HEK293T (cell line): ENCODE measurements at regions not wholly inside any gene's neighbourhood (a gene's known extent, or its start where the extent isn't known, plus 50 kb on each side); places are given as distances from the start of the nearest gene placed in this dataset.
"Not testable (repeated sequence)": the region's sequence is repeated elsewhere in the genome, so short reads cannot be mapped to it uniquely, and the experiment has no call there.

ENCODE experiments used
- CTCF ChIA-PET: fragments of 350-600 bp; formaldehyde crosslinking; extraction: SDS; loops from one replicate; lab custom pipeline; 2021; ENCODE audit warnings: antibody characterized with exemption, inconsistent platforms; lab: Yijun Ruan, JAX
- POLR2A ChIA-PET: fragments of 350-600 bp; formaldehyde crosslinking; extraction: SDS; loops from one replicate; lab custom pipeline; 2020; ENCODE audit warnings: antibody characterized with exemption, inconsistent platforms; lab: Yijun Ruan, JAX
- DNase-seq: peaks from one replicate; pipeline ENCODE4 v3.0.0; 2012; ENCODE audit warnings: mixed read lengths; ENCODE audit errors: extremely low spot score
- ARNT ChIP-seq: fragments of 450-650 bp; IDR thresholded peaks from 2 replicates; pipeline ENCODE4 v1.6.1; 2017; ENCODE audit warnings: mild to moderate bottlenecking
- BHLHE40 ChIP-seq: fragments of 450-650 bp; IDR thresholded peaks from 2 replicates; pipeline ENCODE4 v1.6.1; 2016; ENCODE audit warnings: mild to moderate bottlenecking, moderate library complexity, borderline replicate concordance
- CTBP1 ChIP-seq: fragments of 450-650 bp; IDR thresholded peaks from 2 replicates; pipeline ENCODE4 v1.6.1; 2016; ENCODE audit warnings: borderline replicate concordance
- FOXA1 ChIP-seq: fragments of 450-650 bp; IDR thresholded peaks from 2 replicates; pipeline ENCODE4 v1.6.1; 2016; ENCODE audit warnings: mild to moderate bottlenecking
- HDGF ChIP-seq: fragments of 450-650 bp; IDR thresholded peaks from 2 replicates; pipeline ENCODE4 v1.6.1; 2017; ENCODE audit warnings: antibody characterized with exemption, borderline replicate concordance
- NFRKB ChIP-seq: fragments of 450-650 bp; IDR thresholded peaks from 2 replicates; pipeline ENCODE4 v1.6.1; 2016; ENCODE audit warnings: mild to moderate bottlenecking, moderate library complexity
- SP1 ChIP-seq: fragments of 450-650 bp; IDR thresholded peaks from 2 replicates; pipeline ENCODE4 v1.6.1; 2017
- ZNF384 ChIP-seq: fragments of 450-650 bp; IDR thresholded peaks from 2 replicates; pipeline ENCODE4 v1.6.1; 2016

DNA sequence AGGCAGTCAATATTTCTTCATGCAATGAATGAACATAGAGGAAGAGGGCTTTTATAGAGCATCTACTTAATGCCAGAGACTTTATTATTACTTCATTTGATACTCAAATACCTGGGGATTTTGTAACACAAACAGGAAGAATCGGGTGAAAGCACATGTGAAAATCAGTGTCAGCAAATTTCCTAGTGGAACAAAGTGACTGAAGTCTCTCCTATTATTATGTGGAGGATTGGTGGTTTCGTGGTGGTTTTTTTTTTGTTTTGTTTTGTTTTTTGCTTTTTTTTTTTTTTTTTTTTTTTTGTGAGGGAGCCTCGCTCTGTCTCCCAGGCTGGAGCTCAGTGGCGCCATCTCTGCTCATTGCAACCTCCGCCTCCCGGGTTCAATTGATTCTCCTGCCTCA lies 207.0 kb downstream of the RRAGB start:
- no peak for DNase-seq
- CTCF ChIA-PET = no interaction called here
- POLR2A ChIA-PET = no interaction called here
- TF ChIP-seq NFRKB = no peak
- no peak for TF ChIP-seq SP1
- TF ChIP-seq BHLHE40 = no peak
- no peak for TF ChIP-seq HDGF
- TF ChIP-seq ARNT = no peak
- TF ChIP-seq CTBP1 = no peak
- TF ChIP-seq FOXA1 = no peak
- peak; percentile 68 for TF ChIP-seq ZNF384

DNA sequence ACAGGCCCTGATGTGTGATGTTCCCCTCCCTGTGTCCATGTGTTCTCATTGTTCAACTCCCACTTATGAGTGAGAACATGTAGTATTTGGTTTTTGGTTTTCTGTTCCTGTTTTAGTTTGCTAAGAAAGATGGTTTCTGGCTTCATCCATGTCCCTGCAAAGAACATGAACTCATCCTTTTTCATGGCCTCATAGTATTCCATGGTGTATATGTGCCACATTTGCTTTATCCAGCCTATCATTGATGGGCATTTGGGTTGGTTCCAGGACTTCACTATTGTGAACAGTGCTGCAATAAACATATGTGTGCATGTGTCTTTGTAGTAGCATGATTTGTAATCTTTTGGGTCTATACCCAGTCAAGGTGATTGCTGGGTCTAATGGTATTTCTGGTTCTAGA lies 211.0 kb downstream of the RRAGB start:
- CTCF ChIA-PET, POLR2A ChIA-PET, DNase-seq: not testable (repeated sequence)
